Gastrocnemius medialis (tissue), 4 donors: ENCODE measurements at regions not wholly inside any gene's neighbourhood (a gene's known extent, or its start where the extent isn't known, plus 50 kb on each side); places are given as distances from the start of the nearest gene placed in this dataset.

ENCODE experiments used
- POLR2A ChIP-seq, 2 donors: fragments of 450-650 bp; IDR thresholded peaks; one replicate each; pipeline ENCODE4 v1.6.1; 2017; ENCODE audit warnings: antibody characterized with exemption in 2 of 2, mild to moderate bottlenecking in 2 of 2, moderate library complexity in 2 of 2
- TF ChIP-seq, protein P1 (sequence below), 5 experiments: fragments of 450-650 bp in 3 of 5; fragments of 200-600 bp in 2 of 5; sonication (generic) in 2 of 5; IDR thresholded peaks in 4 of 5; conservative IDR thresholded peaks in 1 of 5; 1 replicate in 4 of 5; 2 replicates in 1 of 5; pipeline ENCODE4 v1.5.1; 2016 to 2019; ENCODE audit warnings: antibody characterized with exemption in 5 of 5, mild to moderate bottlenecking in 3 of 5, moderate library complexity in 3 of 5

- TF ChIP-seq, protein P1, sequence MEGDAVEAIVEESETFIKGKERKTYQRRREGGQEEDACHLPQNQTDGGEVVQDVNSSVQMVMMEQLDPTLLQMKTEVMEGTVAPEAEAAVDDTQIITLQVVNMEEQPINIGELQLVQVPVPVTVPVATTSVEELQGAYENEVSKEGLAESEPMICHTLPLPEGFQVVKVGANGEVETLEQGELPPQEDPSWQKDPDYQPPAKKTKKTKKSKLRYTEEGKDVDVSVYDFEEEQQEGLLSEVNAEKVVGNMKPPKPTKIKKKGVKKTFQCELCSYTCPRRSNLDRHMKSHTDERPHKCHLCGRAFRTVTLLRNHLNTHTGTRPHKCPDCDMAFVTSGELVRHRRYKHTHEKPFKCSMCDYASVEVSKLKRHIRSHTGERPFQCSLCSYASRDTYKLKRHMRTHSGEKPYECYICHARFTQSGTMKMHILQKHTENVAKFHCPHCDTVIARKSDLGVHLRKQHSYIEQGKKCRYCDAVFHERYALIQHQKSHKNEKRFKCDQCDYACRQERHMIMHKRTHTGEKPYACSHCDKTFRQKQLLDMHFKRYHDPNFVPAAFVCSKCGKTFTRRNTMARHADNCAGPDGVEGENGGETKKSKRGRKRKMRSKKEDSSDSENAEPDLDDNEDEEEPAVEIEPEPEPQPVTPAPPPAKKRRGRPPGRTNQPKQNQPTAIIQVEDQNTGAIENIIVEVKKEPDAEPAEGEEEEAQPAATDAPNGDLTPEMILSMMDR (IDR thresholded peaks at IDR 0.05 in 4 of 5, conservative IDR thresholded peaks at IDR 0.05 in 1 of 5), result no peak
- no peak for TF ChIP-seq POLR2A (IDR thresholded peaks at IDR 0.05)
Observed at GRCh38 chr2:217611626-217612127, 391.1 kb downstream of the TNS1 start.
